ENCODE measurements at regions not wholly inside any gene's neighbourhood (a gene's known extent, or its start where the extent isn't known, plus 50 kb on each side); places are given as distances from the start of the nearest gene placed in this dataset.

DNA sequence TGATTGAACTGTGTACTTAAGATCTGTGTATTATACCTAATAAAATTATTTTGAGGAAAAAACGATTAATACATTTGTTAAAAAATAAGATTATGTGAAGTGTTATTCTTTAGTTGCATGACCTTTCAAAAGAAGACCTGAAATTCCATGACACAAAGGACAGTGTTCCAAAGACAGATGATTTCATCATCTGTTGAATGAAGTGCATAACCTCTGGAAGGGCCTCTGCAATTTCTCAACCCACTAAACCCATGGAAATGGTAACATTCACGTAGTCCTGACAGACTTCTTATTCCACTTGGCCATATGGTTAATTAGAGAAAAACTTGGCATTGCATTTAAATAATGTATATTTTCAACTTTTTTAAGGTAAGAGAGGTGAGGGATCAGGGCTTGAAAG, 167.2 kb upstream of the CTNND2 start:
- TF ChIP-seq CTCF (IDR thresholded peaks at IDR 0.05; ENCODE audit: low read depth, low read length, poor library complexity, severe bottlenecking) (no peak), EZH2phosphoT487 (IDR thresholded peaks at IDR 0.05; ENCODE audit: borderline replicate concordance, low read length) (no peak)

Data from DOHH2 (cell line).